Chondrocyte (in vitro differentiated cells): ENCODE measurements at regions not wholly inside any gene's neighbourhood (a gene's known extent, or its start where the extent isn't known, plus 50 kb on each side); places are given as distances from the start of the nearest gene placed in this dataset.

Experiments
- DNase-seq: peaks from one replicate; pipeline ENCODE4 v3.0.0; 2021; ENCODE audit warnings: mixed read lengths, low spot score
- H3K27ac Mint-ChIP-seq: one replicate; pipeline ENCODE4 v1.8.0; 2021; ENCODE audit warnings: mild to moderate bottlenecking, moderate library complexity, mixed read lengths; ENCODE audit not compliant: unreplicated experiment
- H3K27me3 Mint-ChIP-seq: 2 replicates; pipeline ENCODE4 v1.8.0; 2021; ENCODE audit warnings: low read depth, mixed read lengths
- H3K36me3 Mint-ChIP-seq: 2 replicates; pipeline ENCODE4 v1.8.0; 2021; ENCODE audit warnings: low read depth, mixed read lengths
- H3K4me1 Mint-ChIP-seq: 2 replicates; pipeline ENCODE4 v1.8.0; 2021; ENCODE audit warnings: low read depth, mild to moderate bottlenecking, mixed read lengths
- H3K4me3 Mint-ChIP-seq: one replicate; pipeline ENCODE4 v1.8.0; 2021; ENCODE audit warnings: mild to moderate bottlenecking, moderate library complexity, mixed read lengths; ENCODE audit not compliant: unreplicated experiment
- H3K9me3 Mint-ChIP-seq: 2 replicates; pipeline ENCODE4 v1.8.0; 2021; ENCODE audit warnings: low read depth, mixed read lengths
- TF ChIP-seq, protein P1 (sequence below): fragments of 200-600 bp; sonication (generic); IDR thresholded peaks from 2 replicates; pipeline ENCODE4 v1.5.0; 2021; ENCODE audit warnings: antibody characterized with exemption, mild to moderate bottlenecking, moderate library complexity

DNA sequence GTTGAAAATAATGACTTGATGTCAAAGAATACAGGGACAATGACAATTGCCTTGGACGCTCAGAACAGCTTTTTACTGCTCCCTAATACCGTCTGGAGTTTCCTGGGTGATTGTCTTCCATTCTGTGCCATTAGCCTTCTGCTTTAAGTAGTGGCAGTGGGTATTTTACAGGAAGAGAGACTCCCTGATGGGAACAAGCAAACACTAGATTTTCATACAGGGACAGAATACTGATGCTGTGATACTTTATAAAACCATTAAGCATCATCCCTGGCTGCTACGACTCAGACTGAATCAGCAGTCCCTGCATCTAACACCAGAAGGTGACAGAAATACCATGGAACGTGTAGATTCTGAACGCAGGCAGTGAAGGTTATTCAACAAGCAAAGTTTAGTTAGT, 635.4 kb upstream of the GOT2 start:
- no peak overlapping the region for H3K4me3 Mint-ChIP-seq
- no peaks in the 10 kb centered on the region for H3K4me1 Mint-ChIP-seq
- no peak for DNase-seq
- TF ChIP-seq, protein P1, sequence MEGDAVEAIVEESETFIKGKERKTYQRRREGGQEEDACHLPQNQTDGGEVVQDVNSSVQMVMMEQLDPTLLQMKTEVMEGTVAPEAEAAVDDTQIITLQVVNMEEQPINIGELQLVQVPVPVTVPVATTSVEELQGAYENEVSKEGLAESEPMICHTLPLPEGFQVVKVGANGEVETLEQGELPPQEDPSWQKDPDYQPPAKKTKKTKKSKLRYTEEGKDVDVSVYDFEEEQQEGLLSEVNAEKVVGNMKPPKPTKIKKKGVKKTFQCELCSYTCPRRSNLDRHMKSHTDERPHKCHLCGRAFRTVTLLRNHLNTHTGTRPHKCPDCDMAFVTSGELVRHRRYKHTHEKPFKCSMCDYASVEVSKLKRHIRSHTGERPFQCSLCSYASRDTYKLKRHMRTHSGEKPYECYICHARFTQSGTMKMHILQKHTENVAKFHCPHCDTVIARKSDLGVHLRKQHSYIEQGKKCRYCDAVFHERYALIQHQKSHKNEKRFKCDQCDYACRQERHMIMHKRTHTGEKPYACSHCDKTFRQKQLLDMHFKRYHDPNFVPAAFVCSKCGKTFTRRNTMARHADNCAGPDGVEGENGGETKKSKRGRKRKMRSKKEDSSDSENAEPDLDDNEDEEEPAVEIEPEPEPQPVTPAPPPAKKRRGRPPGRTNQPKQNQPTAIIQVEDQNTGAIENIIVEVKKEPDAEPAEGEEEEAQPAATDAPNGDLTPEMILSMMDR, result no peak
- H3K9me3 Mint-ChIP-seq, result no peaks in the 10 kb centered on the region
- H3K27ac Mint-ChIP-seq, result no peak overlapping the region
- H3K36me3 Mint-ChIP-seq, result no peaks in the 10 kb centered on the region
- H3K27me3 Mint-ChIP-seq, result peaks cover 3% of the 10 kb centered on the region

DNA sequence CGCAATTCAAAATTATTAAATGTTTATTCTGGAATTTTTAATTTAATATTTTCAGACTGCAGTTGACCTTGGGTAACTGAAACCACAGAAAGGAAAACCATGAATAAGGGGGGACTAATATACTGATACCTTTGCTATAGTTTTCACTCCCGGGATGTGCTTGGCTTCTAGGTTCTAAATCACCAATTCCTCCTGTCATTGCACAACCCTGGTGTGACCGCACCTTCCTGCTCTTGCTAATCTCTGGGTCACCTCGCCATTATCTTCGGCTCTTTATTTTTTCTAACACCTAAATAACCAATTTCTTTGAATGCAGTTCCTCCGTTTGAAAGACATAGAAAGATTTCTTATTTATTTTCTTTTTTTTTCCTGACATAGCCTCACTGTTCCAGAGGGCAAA, 634.5 kb upstream of the GOT2 start:
- peaks cover 3% of the 10 kb centered on the region for H3K27me3 Mint-ChIP-seq
- no peak overlapping the region for H3K4me3 Mint-ChIP-seq
- no peaks in the 10 kb centered on the region for H3K9me3 Mint-ChIP-seq
- H3K4me1 Mint-ChIP-seq, result no peaks in the 10 kb centered on the region
- no peak for DNase-seq
- H3K36me3 Mint-ChIP-seq, result no peaks in the 10 kb centered on the region
- no peak overlapping the region for H3K27ac Mint-ChIP-seq
- TF ChIP-seq, protein P1, result no peak

DNA sequence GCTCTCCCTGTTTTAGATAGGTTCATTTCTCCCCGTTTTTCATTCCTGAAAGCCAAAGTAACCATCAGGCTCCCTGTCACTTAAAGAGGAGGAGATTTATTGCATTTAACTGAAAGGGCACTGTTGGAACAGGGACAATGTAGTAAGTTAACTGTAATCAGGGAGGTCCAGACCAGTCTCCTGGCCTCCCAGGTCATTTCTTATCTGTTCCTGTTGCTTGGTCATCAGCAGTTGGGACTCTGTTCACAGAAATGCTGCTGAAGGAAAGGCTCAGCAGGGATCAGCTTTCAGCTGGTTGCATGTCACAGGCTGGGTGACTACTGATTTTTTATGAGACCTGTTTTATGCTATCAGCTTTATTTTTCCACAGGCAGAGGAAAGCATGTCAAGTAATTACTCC, 622.6 kb upstream of the GOT2 start:
- DNase-seq, result no peak
- peaks cover 3% of the 10 kb centered on the region for H3K9me3 Mint-ChIP-seq
- no peak overlapping the region for H3K27ac Mint-ChIP-seq
- TF ChIP-seq, protein P1, result no peak
- no peaks in the 10 kb centered on the region for H3K36me3 Mint-ChIP-seq
- H3K4me1 Mint-ChIP-seq, result no peaks in the 10 kb centered on the region
- H3K27me3 Mint-ChIP-seq, result peaks cover 2% of the 10 kb centered on the region
- no peak overlapping the region for H3K4me3 Mint-ChIP-seq

DNA sequence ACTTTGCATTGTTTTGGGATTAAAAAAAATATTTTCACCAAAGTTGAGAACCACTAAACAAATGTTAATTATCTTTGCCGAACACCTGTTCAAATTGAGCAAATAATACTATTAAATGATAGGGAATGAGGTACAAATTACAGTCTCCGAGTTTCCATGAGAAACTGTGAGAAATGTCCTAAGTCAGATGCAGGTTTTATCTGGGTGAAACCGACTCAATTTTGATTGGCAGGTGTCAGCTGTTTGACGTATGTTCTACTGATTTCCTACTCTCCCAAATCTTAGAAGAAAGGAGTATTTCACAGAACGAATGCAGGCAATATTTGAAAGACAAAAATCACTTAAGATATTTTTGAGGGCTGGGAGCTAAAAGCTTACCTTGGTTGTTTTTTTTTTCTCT, 622.0 kb upstream of the GOT2 start:
- TF ChIP-seq, protein P1, result no peak
- DNase-seq, result no peak
- peaks cover 3% of the 10 kb centered on the region for H3K9me3 Mint-ChIP-seq

DNA sequence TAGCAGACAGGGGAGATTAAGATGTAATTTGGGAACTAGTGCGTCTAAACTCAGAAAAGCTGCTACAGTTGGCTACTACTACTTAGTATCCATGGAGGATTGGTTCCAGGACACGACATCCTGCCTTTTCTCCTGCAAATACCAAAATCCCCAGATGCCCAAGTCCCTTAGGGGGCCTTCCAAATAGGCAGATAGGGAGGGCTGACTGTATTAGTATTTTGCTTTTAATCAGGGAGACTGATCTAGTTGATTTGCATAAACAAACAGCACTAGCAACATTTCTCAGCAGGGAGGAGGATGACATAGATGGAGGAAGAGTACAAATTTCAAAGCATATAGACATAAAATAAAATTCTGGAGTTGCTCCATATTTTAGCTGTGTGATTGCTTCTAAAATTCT, 621.6 kb upstream of the GOT2 start:
- H3K4me3 Mint-ChIP-seq, result no peak overlapping the region
- peaks cover 2% of the 10 kb centered on the region for H3K27me3 Mint-ChIP-seq
- no peaks in the 10 kb centered on the region for H3K36me3 Mint-ChIP-seq
- TF ChIP-seq, protein P1, result no peak
- no peak overlapping the region for H3K27ac Mint-ChIP-seq
- no peak for DNase-seq
- peaks cover 3% of the 10 kb centered on the region for H3K9me3 Mint-ChIP-seq
- no peaks in the 10 kb centered on the region for H3K4me1 Mint-ChIP-seq

More for the DNA sequence above, 622.0 kb upstream of the GOT2 start:
- Mint-ChIP-seq H3K27me3 (peaks cover 2% of the 10 kb centered on the region), H3K36me3 (no peaks in the 10 kb centered on the region), H3K4me1 (no peaks in the 10 kb centered on the region), H3K27ac (no peak overlapping the region), H3K4me3 (no peak overlapping the region)
